Bronchial epithelial cell (primary cell): ENCODE measurements at regions not wholly inside any gene's neighbourhood (a gene's known extent, or its start where the extent isn't known, plus 50 kb on each side); places are given as distances from the start of the nearest gene placed in this dataset.

Source experiments
- DNase-seq: peaks from one replicate; pipeline ENCODE4 v3.0.0-alpha.2; 2010; ENCODE audit warnings: low read depth
- FAIRE-seq: peaks from 2 replicates; lab custom pipeline; 2011; peaks lifted over from hg19 to GRCh38; lab: Jason Lieb, UNC
- H3K27me3 ChIP-seq: 2 replicates; pipeline ENCODE4 v1.5.1; 2011; ENCODE audit warnings: low read length; ENCODE audit not compliant: control insufficient read depth, insufficient read depth
- H3K36me3 ChIP-seq: 2 replicates; pipeline ENCODE4 v1.5.1; 2011; ENCODE audit warnings: low read length; ENCODE audit not compliant: control insufficient read depth, insufficient read depth
- H3K4me3 ChIP-seq: 2 replicates; pipeline ENCODE4 v1.5.1; 2011; ENCODE audit warnings: mild to moderate bottlenecking, low read depth, low read length, control low read depth
- CTCF ChIP-seq: IDR thresholded peaks from 2 replicates; pipeline ENCODE4 v1.5.1; 2011; ENCODE audit warnings: mild to moderate bottlenecking, moderate library complexity, low read length, control low read depth, inconsistent platforms; ENCODE audit not compliant: insufficient read depth, severe bottlenecking

GRCh38 chr5:128799945-128800344, 165.3 kb upstream of the SLC27A6 start:
- no peak for TF ChIP-seq CTCF
- FAIRE-seq: no peak
- Histone ChIP-seq H3K4me3 (no peak overlapping the region), H3K36me3 (no peaks in the 10 kb centered on the region), H3K27me3 (no peaks in the 10 kb centered on the region)
- no peak for DNase-seq

DNA sequence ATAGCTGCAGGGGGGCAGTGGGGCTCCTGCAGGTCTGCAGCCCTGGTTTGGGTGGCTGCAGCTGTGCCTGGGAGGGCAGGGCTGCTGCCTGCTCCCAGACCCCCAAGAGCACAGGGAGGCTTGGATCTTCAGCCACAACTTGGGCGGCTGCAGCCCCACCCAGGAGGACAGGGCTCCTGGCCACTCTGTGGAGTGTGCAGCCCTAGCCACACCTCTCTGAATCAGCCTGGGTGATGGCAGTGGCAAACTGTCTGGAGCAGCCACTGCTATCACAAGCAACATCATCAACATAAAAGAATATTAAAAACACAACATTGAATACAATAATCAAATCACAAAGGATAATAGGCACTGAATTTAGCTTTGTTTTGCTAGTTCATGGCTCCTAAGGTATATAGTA, 164.9 kb upstream of the SLC27A6 start:
- no peak for FAIRE-seq
- H3K36me3 ChIP-seq: no peaks in the 10 kb centered on the region
- H3K27me3 ChIP-seq: no peaks in the 10 kb centered on the region
- TF ChIP-seq CTCF: no peak
- H3K4me3 ChIP-seq: no peak overlapping the region
- no peak for DNase-seq

DNA sequence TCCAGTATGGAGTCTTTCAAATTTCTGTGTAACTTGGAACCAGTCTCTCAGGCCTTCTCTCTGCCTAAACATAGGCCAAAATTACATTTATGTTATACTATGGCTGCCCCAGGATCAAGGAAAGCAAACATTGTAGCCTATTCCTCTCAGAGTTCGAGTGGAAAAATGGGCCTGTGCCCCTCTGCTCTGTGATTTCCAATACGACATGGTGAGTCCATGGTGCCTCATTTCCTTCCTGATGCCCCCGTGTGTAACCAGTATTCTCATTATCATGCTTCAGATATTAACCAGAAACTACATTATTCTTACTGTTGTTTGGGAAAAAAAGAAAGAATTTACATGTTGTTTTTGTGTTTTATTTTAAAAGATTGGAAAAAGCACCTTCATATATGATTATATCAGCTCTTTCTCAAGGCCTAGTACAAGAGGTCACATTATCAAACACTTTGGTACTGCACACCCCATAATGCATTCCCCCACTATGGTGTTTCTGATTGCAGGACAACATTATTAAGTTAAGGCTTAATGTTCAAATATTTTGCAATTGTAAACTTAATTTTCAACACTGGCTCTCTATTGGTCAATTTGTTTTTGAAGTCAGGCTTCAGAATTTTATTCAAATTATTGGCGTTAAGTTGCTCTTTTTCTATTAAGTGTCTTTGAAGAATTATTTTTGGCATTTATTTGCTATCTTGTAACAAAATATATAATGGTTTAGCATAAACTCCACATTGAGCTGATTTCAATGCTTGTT, 151.8 kb upstream of the SLC27A6 start:
- H3K4me3 ChIP-seq: no peak overlapping the region
- FAIRE-seq (no peak), DNase-seq (no peak)
- TF ChIP-seq CTCF: no peak
- no peaks in the 10 kb centered on the region for H3K27me3 ChIP-seq
- no peaks in the 10 kb centered on the region for H3K36me3 ChIP-seq

- H3K36me3 ChIP-seq: no peaks in the 10 kb centered on the region
- FAIRE-seq: no peak
- no peak for DNase-seq
- no peak overlapping the region for H3K4me3 ChIP-seq
- no peak for TF ChIP-seq CTCF
- no peaks in the 10 kb centered on the region for H3K27me3 ChIP-seq
These were observed 150.1 kb upstream of the SLC27A6 start for GRCh38 chr5:128815201-128815600.

DNA sequence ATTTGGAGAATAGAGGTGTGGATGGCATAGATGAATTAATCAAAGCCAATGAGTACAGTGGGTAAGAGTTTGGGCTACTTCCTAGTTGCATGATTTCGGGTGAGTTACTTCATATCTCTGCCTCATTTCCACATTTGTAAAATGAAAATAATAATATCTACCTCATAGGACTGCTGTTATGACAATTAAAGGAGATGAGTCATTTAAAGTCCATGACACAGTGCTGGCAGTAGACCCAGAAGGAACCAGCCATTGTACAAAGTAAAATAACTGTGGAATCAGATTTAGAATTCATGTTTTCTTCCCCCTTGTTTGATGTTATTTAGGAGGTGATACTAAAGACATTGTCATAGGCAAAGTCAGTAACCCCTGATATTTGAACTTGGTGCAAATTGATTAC, 139.5 kb upstream of the SLC27A6 start:
- Histone ChIP-seq H3K4me3 (no peak overlapping the region), H3K27me3 (no peaks in the 10 kb centered on the region), H3K36me3 (no peaks in the 10 kb centered on the region)
- no peak for FAIRE-seq
- TF ChIP-seq CTCF: no peak
- DNase-seq: peak; percentile 18

- no peaks in the 10 kb centered on the region for H3K27me3 ChIP-seq
- no peak for DNase-seq
- no peak for TF ChIP-seq CTCF
- no peak for FAIRE-seq
- no peak overlapping the region for H3K4me3 ChIP-seq
- no peaks in the 10 kb centered on the region for H3K36me3 ChIP-seq
These were observed 139.0 kb upstream of the SLC27A6 start for GRCh38 chr5:128826275-128826674.
